Ishikawa (cell line): ENCODE measurements at regions not wholly inside any gene's neighbourhood (a gene's known extent, or its start where the extent isn't known, plus 50 kb on each side); places are given as distances from the start of the nearest gene placed in this dataset.

Experiments
- CEBPB ChIP-seq: IDR thresholded peaks from 2 replicates; pipeline ENCODE4 v1.6.1; 2012
- CREB1 ChIP-seq: IDR thresholded peaks from 2 replicates; pipeline ENCODE4 v1.6.1; 2012; ENCODE audit warnings: low read depth
- EGR1 ChIP-seq: IDR thresholded peaks from 2 replicates; pipeline ENCODE4 v1.6.1; 2012
- EP300 ChIP-seq: IDR thresholded peaks from 2 replicates; pipeline ENCODE4 v1.6.1; 2012; ENCODE audit warnings: borderline replicate concordance
- FOXM1 ChIP-seq: IDR thresholded peaks from 2 replicates; pipeline ENCODE4 v1.6.1; 2012; ENCODE audit warnings: low read depth, borderline replicate concordance
- MAX ChIP-seq: IDR thresholded peaks from 2 replicates; pipeline ENCODE4 v1.6.1; 2012
- NFIC ChIP-seq: IDR thresholded peaks from 2 replicates; pipeline ENCODE4 v1.6.1; 2012
- RAD21 ChIP-seq: IDR thresholded peaks from 2 replicates; pipeline ENCODE4 v1.6.1; 2012; ENCODE audit warnings: low read depth
- REST ChIP-seq: IDR thresholded peaks from 2 replicates; pipeline ENCODE4 v1.6.1; 2012; ENCODE audit warnings: low read depth, mild to moderate bottlenecking
- TAF1 ChIP-seq: IDR thresholded peaks from 2 replicates; pipeline ENCODE4 v1.6.1; 2012; ENCODE audit warnings: low read depth, mild to moderate bottlenecking
- TCF12 ChIP-seq: IDR thresholded peaks from 2 replicates; pipeline ENCODE4 v1.6.1; 2012; ENCODE audit warnings: low read depth
- TEAD4 ChIP-seq: IDR thresholded peaks from 2 replicates; pipeline ENCODE4 v1.6.1; 2012
- USF1 ChIP-seq: IDR thresholded peaks from 2 replicates; pipeline ENCODE4 v1.6.1; 2012
- YY1 ChIP-seq: IDR thresholded peaks from 2 replicates; pipeline ENCODE4 v1.6.1; 2012; ENCODE audit warnings: low read depth
- ZBTB7A ChIP-seq: IDR thresholded peaks from 2 replicates; pipeline ENCODE4 v1.6.1; 2012; ENCODE audit warnings: low read depth

- no peak for TF ChIP-seq USF1
- no peak for TF ChIP-seq EGR1
- TF ChIP-seq RAD21, result no peak
- no peak for TF ChIP-seq MAX
- no peak for TF ChIP-seq NFIC
- no peak for TF ChIP-seq REST
These were observed 116.1 kb upstream of the IL12A start for GRCh38 chr3:159872374-159873109.

GRCh38 chr3:159875116-159875515, 113.5 kb upstream of the IL12A start:
- TF ChIP-seq TCF12, result no peak
- no peak for TF ChIP-seq USF1
- TF ChIP-seq YY1, result no peak

GRCh38 chr3:159877924-159878323, 110.7 kb upstream of the IL12A start:
- TF ChIP-seq NFIC (no peak), EP300 (no peak), TCF12 (no peak), FOXM1 (no peak), REST (no peak), MAX (no peak), TEAD4 (no peak), ZBTB7A (no peak), CEBPB (no peak), TAF1 (no peak), CREB1 (no peak), YY1 (no peak), EGR1 (no peak), USF1 (no peak), RAD21 (no peak)

- TF ChIP-seq FOXM1 (no peak), EGR1 (no peak), USF1 (no peak), ZBTB7A (no peak), NFIC (no peak), EP300 (no peak), TCF12 (no peak), TAF1 (no peak), YY1 (no peak), RAD21 (no peak), TEAD4 (no peak), CREB1 (no peak), REST (no peak), MAX (no peak), CEBPB (no peak)
These were observed 109.5 kb upstream of the IL12A start for GRCh38 chr3:159879146-159879545.
